ENCODE measurements at regions not wholly inside any gene's neighbourhood (a gene's known extent, or its start where the extent isn't known, plus 50 kb on each side); places are given as distances from the start of the nearest gene placed in this dataset.

- TF ChIP-seq POLR2A (IDR thresholded peaks at IDR 0.05) (no peak), CTCF (IDR thresholded peaks at IDR 0.05 in 4 of 5, conservative IDR thresholded peaks at IDR 0.05 in 1 of 5) (no peak)
Observed at GRCh38 chr21:33169359-33169758, 60.4 kb upstream of the IFNAR2 start.

Measured in gastrocnemius medialis (tissue), 4 donors.